Ramos (cell line): ENCODE measurements at regions not wholly inside any gene's neighbourhood (a gene's known extent, or its start where the extent isn't known, plus 50 kb on each side); places are given as distances from the start of the nearest gene placed in this dataset.

Experiments used
- in situ Hi-C: fragments of 300-500 bp; cut with MboI; formaldehyde crosslinking; loops from one replicate; pipeline ENCODE4 v1.14.3; 2022; ENCODE audit warnings: low sequenced_read_pairs; ENCODE audit not compliant: unreplicated experiment

DNA sequence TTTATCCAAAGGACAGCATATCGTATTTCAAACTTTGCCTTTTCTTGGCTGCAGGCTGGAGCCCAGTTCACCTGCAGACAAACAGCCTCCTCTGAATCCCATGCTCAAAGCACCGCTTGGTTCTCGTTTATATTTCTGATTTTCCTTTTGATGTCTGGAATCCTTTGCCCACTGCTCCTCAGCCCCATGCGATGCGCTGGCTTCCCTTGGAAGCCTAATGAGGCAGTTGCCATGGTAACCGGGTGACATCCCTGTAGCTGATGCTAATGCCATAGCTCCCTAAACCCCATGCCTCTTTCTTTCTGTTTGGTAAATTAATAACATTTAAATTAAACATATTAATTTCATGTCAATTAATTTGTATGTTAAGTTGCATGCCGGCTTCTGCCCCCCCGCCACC is 327.1 kb downstream of the PRDM2 start:
- in situ Hi-C loops: no loop called here

GRCh38 chr1:14031461-14031860 is 331.5 kb downstream of the PRDM2 start:
- in situ Hi-C loops: no loop called here

DNA sequence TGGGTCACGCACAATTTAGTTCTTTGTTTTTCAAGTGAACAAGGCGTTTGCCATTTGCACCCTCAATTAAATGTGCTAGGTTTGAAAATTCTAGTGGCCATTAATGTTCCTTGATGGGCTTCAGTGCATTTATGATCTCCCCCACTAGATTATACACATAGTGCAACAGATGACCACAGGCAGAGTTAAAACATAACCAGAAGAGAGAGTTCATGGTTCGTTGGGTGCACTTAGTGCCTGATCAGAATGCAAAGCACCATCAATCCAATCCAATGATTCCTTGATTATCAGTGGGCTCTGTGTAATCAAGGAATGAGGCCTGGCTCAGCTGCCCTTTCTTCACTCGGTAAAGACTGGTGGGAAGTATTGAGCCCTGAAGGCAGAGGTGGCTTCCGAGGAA is 334.5 kb downstream of the PRDM2 start:
- in situ Hi-C loops: no loop called here

DNA sequence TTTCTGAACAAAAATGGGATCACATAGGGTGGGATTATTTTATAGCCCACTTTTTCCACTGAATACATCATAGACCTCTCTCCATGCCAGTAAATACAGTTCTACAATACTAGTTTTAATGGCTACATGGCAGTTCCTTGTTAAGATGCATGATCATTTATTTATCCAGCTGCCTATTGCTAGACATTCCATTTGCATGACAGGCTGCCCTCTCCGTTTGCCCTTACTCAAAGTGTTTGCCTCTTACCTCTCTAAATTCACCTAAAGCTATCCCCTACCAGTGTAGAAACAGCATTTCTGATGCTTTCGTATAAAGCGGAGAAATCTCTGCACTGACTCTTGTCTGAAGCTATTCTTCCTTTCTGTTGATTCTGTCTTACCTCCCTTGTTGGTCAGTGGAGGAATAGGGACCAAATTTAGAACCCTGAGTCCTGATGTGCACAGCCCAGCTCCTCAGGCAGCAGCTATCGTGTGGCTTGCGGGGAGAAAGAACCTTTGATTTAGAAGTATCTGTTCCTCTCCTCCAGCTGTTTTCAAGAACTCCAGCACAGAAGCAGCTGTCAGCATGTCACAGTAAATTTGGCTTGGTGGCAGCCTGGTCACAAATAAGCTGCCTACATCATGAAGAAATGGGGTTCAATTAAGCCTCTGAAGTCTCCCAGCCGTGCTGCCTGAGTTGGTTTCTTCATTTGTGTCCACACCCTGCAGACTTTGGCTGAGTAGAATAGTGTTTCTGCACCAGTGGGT is 337.3 kb downstream of the PRDM2 start:
- in situ Hi-C loops: no loop called here

DNA sequence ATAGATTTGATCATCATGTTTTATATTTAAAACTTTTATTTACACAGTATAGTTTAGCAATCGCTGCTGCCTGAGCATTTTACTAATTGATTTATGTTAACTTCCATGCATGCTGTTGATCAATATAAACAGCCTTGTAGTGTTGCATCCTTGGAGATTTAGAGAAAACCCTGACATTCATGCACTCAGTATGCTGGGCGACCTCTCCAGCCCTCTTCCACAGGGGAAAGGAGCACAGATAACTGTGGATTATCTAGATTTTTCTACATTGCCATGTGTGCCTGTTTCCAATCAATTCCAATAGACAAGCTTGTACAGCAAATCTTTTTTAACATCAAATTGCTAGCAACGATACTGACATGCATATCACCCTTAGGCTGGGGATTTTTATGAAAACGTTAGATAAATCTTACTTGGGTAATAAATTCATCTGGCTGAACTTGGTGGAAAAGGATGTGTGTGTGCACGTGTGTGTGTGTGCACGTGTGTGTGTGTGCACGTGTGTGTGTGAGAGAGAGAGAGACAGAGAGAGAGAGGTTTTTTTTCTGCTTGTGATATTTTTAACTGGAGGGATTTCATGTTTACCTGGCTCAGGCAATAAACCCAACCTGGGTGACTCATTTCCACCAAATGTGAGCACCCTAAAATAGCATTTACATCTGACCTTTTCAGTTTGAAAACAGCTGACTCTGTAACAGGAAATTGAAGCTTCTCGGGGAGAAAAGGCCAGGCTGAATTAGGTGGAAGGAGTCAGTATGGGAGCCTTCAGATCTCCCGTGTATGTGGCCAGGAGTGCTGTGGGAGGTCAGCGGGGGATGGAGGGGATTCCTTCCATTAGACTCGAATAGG is 339.8 kb downstream of the PRDM2 start:
- in situ Hi-C loops: no loop called here

DNA sequence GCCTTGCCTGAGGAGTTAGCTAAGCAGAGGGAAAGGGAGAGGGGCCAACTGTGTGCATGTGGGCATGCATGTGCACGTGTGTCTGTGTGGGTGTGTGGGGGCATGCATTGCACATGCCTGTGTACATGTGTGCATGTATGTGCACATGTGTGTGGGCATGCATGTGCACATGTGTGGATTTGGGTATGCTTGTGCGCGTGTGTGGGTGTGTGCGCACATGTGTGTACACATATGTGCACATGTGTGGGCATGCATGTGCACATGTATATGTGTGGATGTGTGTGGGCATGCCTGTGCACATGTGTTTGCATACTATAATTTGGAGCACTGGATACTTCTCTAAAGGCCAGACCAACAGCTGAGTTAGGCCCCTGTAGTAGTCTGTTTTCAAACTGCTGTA is 350.0 kb downstream of the PRDM2 start:
- in situ Hi-C loops: no loop called here

DNA sequence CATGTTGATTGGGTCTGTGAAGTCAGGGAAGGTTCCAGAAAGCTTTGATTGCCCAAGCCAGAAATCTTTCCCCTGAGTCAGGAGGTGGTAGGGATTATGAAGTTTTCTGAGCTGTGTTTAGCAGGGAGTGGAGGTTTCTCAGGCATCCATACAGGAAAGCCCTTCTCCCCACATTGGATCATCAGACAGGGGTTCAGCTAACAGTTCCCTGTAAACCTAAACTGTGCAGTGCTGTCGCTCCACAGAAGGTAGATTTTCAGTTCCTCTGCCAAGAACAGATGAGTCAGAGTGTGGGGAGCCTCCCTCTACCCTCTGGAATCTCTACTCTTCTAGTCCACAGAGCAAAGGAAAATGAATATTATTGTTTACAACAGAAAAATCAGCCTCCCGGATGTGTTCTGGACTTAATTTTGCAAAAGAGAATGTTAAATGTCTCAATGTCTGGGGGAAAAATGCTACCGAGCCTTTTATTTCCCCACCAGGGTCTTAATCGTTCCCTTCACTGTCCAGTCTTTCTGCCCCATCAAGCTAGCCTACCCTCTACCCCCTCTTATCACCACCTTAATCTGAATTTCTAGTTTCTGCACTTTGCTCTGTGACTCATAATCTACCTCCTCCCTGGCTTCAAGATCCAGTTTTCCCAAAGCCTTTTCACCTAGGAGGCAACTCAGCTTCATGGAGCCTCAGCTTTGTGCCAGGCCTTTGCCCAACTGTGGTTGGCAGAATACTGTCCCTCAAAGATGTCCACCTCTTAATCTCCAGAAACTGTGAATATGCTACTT is 355.6 kb downstream of the PRDM2 start:
- in situ Hi-C loops: no loop called here

- in situ Hi-C loops: no loop called here
Observed at GRCh38 chr1:14057640-14058039, 357.7 kb downstream of the PRDM2 start.

DNA sequence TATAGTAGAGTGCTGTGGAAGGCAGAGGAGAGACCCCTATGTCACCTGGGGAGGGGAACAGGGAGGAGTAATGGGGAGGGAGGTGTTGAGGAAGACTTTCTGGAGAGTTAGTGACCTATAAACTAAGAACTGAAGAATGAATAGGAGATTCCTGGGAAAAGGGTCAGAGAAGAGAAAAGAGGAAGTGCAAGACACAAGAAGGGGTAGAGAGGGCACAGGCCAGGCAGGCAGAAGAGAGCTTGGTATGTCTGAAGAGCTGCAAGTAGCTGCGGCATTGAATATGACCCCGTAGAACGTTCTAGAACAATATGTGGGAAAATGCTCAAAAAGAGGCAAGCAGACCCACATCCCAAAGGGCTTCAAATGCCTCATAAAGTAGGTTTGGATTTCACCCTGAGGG is 361.2 kb downstream of the PRDM2 start:
- in situ Hi-C loops: no loop called here

DNA sequence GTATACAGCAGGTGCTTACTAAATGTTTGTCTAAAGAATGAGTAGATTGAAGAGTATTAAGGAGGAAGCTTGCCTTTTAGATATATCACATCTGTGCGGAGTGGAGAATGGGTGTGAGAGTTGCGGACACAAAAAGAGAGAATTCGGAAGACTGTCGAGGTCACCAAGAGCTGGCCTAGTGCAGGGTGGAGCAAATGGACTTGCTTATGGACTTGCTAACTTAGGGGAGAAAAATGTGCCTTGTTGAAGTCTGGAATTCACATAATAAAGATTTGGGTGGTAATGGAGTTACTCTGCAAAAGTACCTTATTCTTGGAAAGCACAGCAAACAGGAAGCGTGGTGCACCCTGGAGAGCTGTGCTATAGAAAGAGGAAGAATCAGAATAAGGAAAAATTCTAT is 361.7 kb downstream of the PRDM2 start:
- in situ Hi-C loops: no loop called here

DNA sequence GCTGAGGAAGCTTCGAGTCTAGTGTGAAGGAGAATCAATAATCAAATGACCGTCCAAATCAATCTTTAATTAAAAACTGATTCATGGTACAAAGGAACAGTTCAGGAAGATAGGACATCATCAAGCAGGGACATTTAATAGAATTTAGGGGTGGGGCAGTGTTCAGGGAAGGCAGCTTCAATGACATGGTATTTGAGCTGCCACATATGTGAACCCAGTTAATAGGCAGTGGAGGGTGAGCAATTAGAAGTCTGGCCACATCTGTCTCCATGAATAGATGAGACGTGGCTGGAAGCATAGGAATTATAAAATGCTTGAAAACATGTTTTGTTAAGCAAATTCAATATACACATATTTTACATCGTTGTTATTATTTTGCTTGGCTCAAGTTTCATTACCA is 362.7 kb downstream of the PRDM2 start:
- in situ Hi-C loops: no loop called here

DNA sequence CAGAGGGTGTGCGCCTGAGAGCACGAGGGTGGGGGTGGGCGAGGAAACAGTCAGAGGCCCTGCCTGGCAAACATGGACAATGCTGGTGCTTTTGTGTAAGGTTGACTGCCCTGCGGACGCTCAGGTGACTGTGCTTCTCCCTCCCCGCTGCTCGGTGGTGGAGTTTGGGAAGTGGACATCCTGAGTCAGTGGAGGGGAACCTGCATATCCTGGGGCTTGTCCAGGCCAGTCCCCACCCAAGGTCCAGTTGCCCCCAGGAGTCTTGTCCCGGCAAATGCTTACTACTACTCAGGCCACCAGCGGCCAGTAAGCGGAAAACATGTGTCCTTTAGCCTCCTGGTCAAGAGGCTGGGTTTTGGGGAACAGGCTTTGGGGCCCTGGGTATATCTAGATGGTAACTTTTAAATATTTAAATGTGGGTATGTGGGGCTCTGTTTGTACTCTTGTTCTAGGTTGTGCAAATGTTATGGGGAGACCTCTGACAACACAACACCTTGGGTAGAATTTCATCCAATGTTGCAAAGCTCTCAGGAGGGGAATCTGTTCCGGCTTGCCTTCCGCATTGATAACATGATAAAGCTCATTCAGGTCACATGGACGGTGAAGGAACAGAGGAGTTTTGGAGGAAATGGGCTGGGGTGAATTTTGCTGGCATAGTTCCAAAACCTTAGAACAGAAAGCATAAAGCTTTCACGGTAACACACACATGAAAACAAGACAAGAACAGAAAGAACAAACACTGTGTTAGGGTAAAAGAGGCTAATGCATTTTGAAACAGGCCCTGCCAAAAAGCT is 364.9 kb downstream of the PRDM2 start:
- in situ Hi-C loops: no loop called here

DNA sequence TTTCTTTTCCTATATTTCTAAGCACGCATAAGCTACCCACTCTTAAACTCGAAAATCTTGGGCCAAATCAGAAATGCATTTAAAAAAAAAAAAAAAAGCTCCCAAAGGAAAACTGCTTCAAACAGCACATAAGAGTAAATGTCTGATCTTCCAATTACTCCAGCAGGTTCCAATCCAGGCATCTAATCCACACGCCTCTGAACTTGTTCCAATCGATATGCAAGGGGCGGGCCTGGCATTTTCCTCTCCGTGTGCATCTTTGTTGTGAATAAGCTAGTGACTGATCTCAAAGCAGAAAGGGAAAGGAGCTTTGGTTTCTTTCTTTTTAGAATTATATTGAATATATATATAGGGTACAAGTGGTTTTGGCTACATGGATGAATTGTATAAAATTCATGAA is 365.5 kb downstream of the PRDM2 start:
- in situ Hi-C loops: no loop called here

- in situ Hi-C loops: no loop called here
Observed at GRCh38 chr1:14067036-14067435, 367.0 kb downstream of the PRDM2 start.

DNA sequence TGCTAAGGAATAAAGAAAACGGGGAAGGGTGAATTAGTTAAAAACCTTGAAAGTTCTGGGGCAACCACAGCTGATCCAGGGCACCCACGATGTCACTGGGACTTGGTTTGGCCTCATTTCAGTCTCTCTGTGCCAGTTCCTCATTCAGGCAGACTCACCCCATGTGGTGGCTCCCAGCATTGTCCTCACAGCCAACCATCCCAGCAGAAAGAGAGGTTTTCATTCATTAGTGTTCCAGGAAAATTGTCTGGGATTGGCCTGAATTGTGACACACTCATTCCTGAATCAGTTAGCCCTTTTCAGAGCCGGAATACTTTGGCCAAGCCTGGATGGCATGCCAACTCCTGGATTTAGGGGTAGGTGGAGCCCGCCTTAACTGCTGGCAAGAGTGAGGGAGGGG is 367.7 kb downstream of the PRDM2 start:
- in situ Hi-C loops: no loop called here

DNA sequence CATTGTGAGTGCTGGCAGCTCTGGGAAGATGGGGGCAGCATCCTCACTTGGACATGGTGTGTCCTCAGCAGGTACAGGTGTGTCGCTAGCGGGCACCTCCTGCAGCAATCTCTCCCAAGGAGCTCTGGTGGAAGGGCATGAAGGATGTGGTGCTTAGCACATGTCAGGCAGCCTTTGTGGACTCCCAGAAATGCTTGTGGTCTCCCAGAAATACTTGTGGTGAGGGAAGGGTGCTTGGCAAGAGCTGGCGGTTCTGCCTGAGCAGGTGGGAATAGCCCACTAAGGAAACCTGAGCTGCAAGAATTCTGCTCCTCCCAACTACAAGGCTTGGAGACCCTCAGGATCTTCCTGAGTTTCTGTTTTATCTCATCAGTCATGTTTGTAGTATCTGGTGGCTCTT is 371.6 kb downstream of the PRDM2 start:
- in situ Hi-C loops: no loop called here

GRCh38 chr1:14080653-14081052 is 380.7 kb downstream of the PRDM2 start:
- in situ Hi-C loops: no loop called here

DNA sequence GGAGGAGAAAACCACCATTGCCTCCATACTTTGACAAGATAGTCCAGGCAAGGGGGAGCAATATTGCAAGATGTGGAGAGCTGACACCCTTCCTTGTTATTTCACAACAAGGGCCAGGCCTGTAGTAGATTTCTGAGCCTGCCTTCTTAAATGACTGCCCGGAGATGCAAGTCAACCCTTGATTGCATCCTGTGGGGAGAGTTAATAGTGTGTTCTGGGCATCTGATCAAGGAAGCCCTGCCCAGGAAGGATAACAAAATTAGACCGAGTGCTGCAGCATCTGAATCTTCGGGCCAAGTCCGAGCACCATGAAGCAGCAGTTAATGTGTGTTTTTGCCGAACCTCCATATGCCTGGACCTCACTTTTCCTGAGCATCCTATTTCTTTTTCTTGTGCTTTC is 382.3 kb downstream of the PRDM2 start:
- in situ Hi-C loops: no loop called here

- in situ Hi-C loops: no loop called here
Observed at GRCh38 chr1:14083277-14083676, 383.3 kb downstream of the PRDM2 start.

GRCh38 chr1:14083706-14084105 is 383.7 kb downstream of the PRDM2 start:
- in situ Hi-C loops: no loop called here
